ENCODE measurements at regions not wholly inside any gene's neighbourhood (a gene's known extent, or its start where the extent isn't known, plus 50 kb on each side); places are given as distances from the start of the nearest gene placed in this dataset.

GRCh38 chr20:19809505-19809904 is 51.4 kb downstream of the RIN2 start:
- ATAC-seq (peak; percentile 78), FAIRE-seq (no peak), DNase-seq (ENCODE audit: low spot score) (peak; percentile 16)
- Histone ChIP-seq H3K4me3 (replicated peaks in 1 of 3; ENCODE audit: insufficient read depth in 1 of 3, low read depth in 2 of 3, low read length in 3 of 3) (no peak overlapping the region), H3K4me1 (ENCODE audit: insufficient read depth, low read length) (peaks cover 9% of the 10 kb centered on the region), H3K27ac (ENCODE audit: extremely low read length, insufficient read depth, low read length) (no peak overlapping the region), H3K9me3 (ENCODE audit: low read length) (no peaks in the 10 kb centered on the region), H3K36me3 (replicated peaks in 1 of 2; ENCODE audit: control insufficient read depth in 1 of 2, insufficient read depth in 2 of 2, low read length in 2 of 2) (no peaks in the 10 kb centered on the region), H3K9ac (ENCODE audit: insufficient read depth, low read depth, low read length) (no peak overlapping the region), H3K79me2 (ENCODE audit: insufficient read depth, low read length) (no peaks in the 10 kb centered on the region), H3K27me3 (ENCODE audit: control insufficient read depth in 1 of 2, insufficient read depth in 2 of 2, low read length in 2 of 2) (no peaks in the 10 kb centered on the region), H4K20me1 (ENCODE audit: insufficient read depth, low read length) (no peaks in the 10 kb centered on the region), H3K4me2 (ENCODE audit: low read depth, low read length) (no peak overlapping the region), H2AFZ (ENCODE audit: low read length) (no peak overlapping the region)
- POLR2A ChIA-PET = no interaction called here
- BruUV-seq (replicated peaks) = no TSS peak
- CTCF ChIA-PET (ENCODE audit: low intra/inter-chr PET ratio, low total read pairs) = no interaction called here
- in situ Hi-C loops (cut with HindIII; ENCODE audit: extremely low pct_ligation_motif_present, low pct_unique_long_range_greater_than_20kb) = no loop called here
- intact Hi-C loops (cut with micrococcal nuclease; ENCODE audit: unreplicated experiment) = no loop called here
- 46% methylated on average over 9 of the region's 9 CpGs for WGBS (ENCODE audit: low lambda C conversion rate)
- TF ChIP-seq ZFP62 (CRISPR knock-in tag; IDR thresholded peaks at IDR 0.05) (no peak), HMGXB3 (CRISPR knock-in tag; IDR thresholded peaks at IDR 0.05; ENCODE audit: borderline replicate concordance) (no peak), SMAD9 (CRISPR knock-in tag; IDR thresholded peaks at IDR 0.05) (no peak), GABPA (IDR thresholded peaks at IDR 0.05; ENCODE audit: low read depth, low read length) (peak; percentile 22; the same call in 1 of the 2 replicates), GABPA (CRISPR knock-in tag; IDR thresholded peaks at IDR 0.05; ENCODE audit: low read depth) (no peak), KLF15 (CRISPR knock-in tag; IDR thresholded peaks at IDR 0.05; ENCODE audit: borderline replicate concordance) (no peak), NFIB (CRISPR knock-in tag; IDR thresholded peaks at IDR 0.05; ENCODE audit: borderline replicate concordance) (no peak), HNF4A (CRISPR knock-in tag; IDR thresholded peaks at IDR 0.05) (peak; percentile 44; the same call in 1 of the 2 replicates), U2AF2 (IDR thresholded peaks at IDR 0.05; ENCODE audit: low read depth, low read length) (no peak), TAF1 (CRISPR knock-in tag; IDR thresholded peaks at IDR 0.05) (no peak), CBX2 (IDR thresholded peaks at IDR 0.05; ENCODE audit: low read depth, low read length) (no peak), CBX2 (CRISPR knock-in tag; IDR thresholded peaks at IDR 0.05; ENCODE audit: low read depth) (no peak), ZNF101 (CRISPR knock-in tag; IDR thresholded peaks at IDR 0.05; ENCODE audit: borderline replicate concordance, low read depth) (no peak), ATF3 (CRISPR knock-in tag; IDR thresholded peaks at IDR 0.05) (no peak), ZNF121 (CRISPR knock-in tag; IDR thresholded peaks at IDR 0.05) (no peak)
- TF ChIP-seq, protein P1, sequence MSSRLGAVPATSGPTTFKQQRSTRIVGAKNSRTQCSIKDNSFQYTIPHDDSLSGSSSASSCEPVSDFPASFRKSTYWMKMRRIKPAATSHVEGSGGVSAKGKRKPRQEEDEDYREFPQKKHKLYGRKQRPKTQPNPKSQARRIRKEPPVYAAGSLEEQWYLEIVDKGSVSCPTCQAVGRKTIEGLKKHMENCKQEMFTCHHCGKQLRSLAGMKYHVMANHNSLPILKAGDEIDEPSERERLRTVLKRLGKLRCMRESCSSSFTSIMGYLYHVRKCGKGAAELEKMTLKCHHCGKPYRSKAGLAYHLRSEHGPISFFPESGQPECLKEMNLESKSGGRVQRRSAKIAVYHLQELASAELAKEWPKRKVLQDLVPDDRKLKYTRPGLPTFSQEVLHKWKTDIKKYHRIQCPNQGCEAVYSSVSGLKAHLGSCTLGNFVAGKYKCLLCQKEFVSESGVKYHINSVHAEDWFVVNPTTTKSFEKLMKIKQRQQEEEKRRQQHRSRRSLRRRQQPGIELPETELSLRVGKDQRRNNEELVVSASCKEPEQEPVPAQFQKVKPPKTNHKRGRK (CRISPR knock-in tag; IDR thresholded peaks at IDR 0.05) = no peak
- TF ChIP-seq, protein P2, sequence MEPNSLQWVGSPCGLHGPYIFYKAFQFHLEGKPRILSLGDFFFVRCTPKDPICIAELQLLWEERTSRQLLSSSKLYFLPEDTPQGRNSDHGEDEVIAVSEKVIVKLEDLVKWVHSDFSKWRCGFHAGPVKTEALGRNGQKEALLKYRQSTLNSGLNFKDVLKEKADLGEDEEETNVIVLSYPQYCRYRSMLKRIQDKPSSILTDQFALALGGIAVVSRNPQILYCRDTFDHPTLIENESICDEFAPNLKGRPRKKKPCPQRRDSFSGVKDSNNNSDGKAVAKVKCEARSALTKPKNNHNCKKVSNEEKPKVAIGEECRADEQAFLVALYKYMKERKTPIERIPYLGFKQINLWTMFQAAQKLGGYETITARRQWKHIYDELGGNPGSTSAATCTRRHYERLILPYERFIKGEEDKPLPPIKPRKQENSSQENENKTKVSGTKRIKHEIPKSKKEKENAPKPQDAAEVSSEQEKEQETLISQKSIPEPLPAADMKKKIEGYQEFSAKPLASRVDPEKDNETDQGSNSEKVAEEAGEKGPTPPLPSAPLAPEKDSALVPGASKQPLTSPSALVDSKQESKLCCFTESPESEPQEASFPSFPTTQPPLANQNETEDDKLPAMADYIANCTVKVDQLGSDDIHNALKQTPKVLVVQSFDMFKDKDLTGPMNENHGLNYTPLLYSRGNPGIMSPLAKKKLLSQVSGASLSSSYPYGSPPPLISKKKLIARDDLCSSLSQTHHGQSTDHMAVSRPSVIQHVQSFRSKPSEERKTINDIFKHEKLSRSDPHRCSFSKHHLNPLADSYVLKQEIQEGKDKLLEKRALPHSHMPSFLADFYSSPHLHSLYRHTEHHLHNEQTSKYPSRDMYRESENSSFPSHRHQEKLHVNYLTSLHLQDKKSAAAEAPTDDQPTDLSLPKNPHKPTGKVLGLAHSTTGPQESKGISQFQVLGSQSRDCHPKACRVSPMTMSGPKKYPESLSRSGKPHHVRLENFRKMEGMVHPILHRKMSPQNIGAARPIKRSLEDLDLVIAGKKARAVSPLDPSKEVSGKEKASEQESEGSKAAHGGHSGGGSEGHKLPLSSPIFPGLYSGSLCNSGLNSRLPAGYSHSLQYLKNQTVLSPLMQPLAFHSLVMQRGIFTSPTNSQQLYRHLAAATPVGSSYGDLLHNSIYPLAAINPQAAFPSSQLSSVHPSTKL (CRISPR knock-in tag; IDR thresholded peaks at IDR 0.05) = peak; percentile 34; the same call in 1 of the 2 replicates

Measured in HepG2 (cell line).